SK-N-MC (cell line): ENCODE measurements at regions not wholly inside any gene's neighbourhood (a gene's known extent, or its start where the extent isn't known, plus 50 kb on each side); places are given as distances from the start of the nearest gene placed in this dataset.

ENCODE experiments used
- DNase-seq: peaks from one replicate; pipeline ENCODE4 v3.0.0-alpha.2; 2011; ENCODE audit warnings: low read depth, low spot score
- H3K27ac ChIP-seq: fragments of 200-600 bp; sonication (generic); 2 replicates; pipeline ENCODE4 v1.5.1; 2016; ENCODE audit warnings: mixed run types
- H3K36me3 ChIP-seq: fragments of 200-600 bp; sonication (generic); 2 replicates; pipeline ENCODE4 v1.6.1; 2017; ENCODE audit warnings: antibody characterized with exemption, low read length, mixed read lengths; ENCODE audit not compliant: insufficient read depth
- H3K4me3 ChIP-seq: fragments of 200-600 bp; sonication (generic); 2 replicates; pipeline ENCODE4 v1.5.1; 2016
- H3K9ac ChIP-seq: fragments of 200-600 bp; sonication (generic); 2 replicates; pipeline ENCODE4 v1.8.0; 2017; ENCODE audit warnings: mixed run types, mixed read lengths; ENCODE audit not compliant: insufficient read length
- H3K9me3 ChIP-seq: fragments of 200-600 bp; sonication (generic); 2 replicates; pipeline ENCODE4 v1.6.1; 2017; ENCODE audit warnings: low read depth, mild to moderate bottlenecking, antibody characterized with exemption, low read length, moderate library complexity, mixed read lengths
- EZH2 ChIP-seq: fragments of 200-600 bp; sonication (generic); IDR thresholded peaks from one replicate; pipeline ENCODE4 v1.6.1; 2017; ENCODE audit warnings: antibody characterized with exemption
- FOXP2 ChIP-seq: optimal IDR thresholded peaks from 2 replicates; pipeline ENCODE3; 2011; ENCODE audit warnings: mild to moderate bottlenecking, moderate library complexity; ENCODE audit not compliant: insufficient read depth; ENCODE audit errors: extremely low read length, control extremely low read depth
- POLR2AphosphoS5 ChIP-seq: IDR thresholded peaks from 2 replicates; pipeline ENCODE4 v1.6.1; 2012; ENCODE audit warnings: mild to moderate bottlenecking, low read depth, low read length, borderline replicate concordance

DNA sequence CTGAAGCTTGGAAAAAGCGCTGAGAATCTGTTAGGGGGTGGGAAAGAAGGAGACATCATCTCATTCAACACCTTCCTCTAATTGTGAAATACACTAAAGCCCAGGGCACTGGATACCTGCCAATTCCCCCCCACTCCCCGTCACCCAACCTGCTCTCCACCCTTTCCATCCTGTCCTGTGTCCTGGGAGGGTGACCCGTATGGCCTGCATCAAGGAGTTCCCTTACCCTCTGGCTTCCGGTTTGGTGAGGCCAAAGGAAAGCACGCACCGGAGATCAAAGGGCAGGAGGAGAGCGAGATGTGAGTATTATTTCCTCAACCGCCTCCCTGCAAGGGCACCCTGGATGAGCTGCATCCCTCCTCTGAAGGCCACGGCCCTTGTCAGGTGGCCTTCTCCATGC, 65.0 kb upstream of the PTPRJ start:
- H3K27ac ChIP-seq, result no peak overlapping the region
- TF ChIP-seq FOXP2 (no peak), POLR2AphosphoS5 (no peak), EZH2 (no peak)
- DNase-seq, result no peak
- H3K9me3 ChIP-seq, result no peaks in the 10 kb centered on the region
- H3K36me3 ChIP-seq, result no peaks in the 10 kb centered on the region
- no peak overlapping the region for H3K9ac ChIP-seq
- no peak overlapping the region for H3K4me3 ChIP-seq

DNA sequence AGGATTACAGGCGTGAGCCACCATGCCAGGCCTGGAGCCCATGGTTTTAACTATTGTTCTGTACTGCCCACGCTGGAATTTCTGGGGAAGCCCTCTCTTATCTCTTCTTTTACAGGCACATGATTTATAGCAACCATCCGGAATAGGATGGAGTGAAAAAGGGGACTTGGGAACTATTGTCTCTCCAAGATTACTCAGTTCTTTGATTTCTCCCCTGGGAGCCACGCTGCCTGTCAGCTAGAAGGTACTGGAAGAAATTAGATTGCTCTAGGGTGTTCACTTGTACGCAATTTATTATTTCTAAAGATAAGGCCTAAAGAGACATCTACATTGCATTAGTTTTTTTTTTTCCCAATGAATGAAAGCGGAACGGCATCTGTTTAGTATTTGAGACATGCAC, 65.6 kb upstream of the PTPRJ start:
- Histone ChIP-seq H3K9me3 (no peaks in the 10 kb centered on the region), H3K4me3 (no peak overlapping the region), H3K9ac (no peak overlapping the region), H3K27ac (no peak overlapping the region), H3K36me3 (no peaks in the 10 kb centered on the region)
- TF ChIP-seq EZH2 (no peak), FOXP2 (no peak), POLR2AphosphoS5 (no peak)
- DNase-seq, result peak; percentile 32

GRCh38 chr11:47913529-47914244, 65.5 kb upstream of the NUP160 start:
- no peak for TF ChIP-seq FOXP2
- no peak for DNase-seq
- no peaks in the 10 kb centered on the region for H3K9me3 ChIP-seq
- H3K36me3 ChIP-seq, result no peaks in the 10 kb centered on the region
- H3K27ac ChIP-seq, result no peak overlapping the region
- no peak overlapping the region for H3K9ac ChIP-seq
- H3K4me3 ChIP-seq, result no peak overlapping the region

DNA sequence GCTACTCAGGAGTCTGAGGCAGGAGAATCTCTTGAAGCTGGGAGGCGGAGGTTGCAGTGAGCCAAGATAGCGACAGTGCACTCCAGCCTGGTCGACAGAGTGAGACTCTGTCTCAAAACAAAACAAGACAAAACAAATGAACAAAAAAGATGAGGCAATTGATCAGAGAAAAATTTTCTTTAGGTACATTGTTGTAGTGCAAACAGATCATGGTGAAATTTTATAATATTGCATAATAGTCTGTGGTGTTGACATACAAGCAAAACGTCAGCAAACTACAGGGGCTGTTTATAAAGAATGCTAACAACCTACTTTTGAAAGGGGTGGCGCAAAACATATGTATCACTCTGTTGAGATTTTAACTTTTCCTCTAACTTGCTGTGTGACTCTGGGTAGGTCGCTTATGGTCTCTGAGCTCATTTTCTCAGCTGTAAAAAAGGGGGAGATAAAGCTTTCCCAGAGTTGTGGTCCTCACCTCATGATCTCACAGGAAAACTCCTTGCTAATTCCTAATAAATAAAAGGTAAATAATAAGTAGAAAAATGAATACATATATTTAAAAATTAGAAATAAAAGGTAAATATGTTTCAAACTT, 64.8 kb upstream of the NUP160 start:
- H3K4me3 ChIP-seq, result no peak overlapping the region
- DNase-seq, result no peak
- no peaks in the 10 kb centered on the region for H3K9me3 ChIP-seq
- no peak overlapping the region for H3K9ac ChIP-seq
- no peak for TF ChIP-seq EZH2
- no peak for TF ChIP-seq POLR2AphosphoS5
- TF ChIP-seq FOXP2, result no peak
- H3K27ac ChIP-seq, result no peak overlapping the region
- H3K36me3 ChIP-seq, result no peaks in the 10 kb centered on the region

GRCh38 chr11:47911149-47911548, 63.0 kb upstream of the NUP160 start:
- H3K4me3 ChIP-seq, result no peak overlapping the region
- TF ChIP-seq POLR2AphosphoS5 (no peak), FOXP2 (no peak), EZH2 (no peak)
- H3K27ac ChIP-seq, result no peak overlapping the region
- H3K36me3 ChIP-seq, result no peaks in the 10 kb centered on the region
- DNase-seq, result no peak
- H3K9ac ChIP-seq, result no peak overlapping the region
- H3K9me3 ChIP-seq, result no peaks in the 10 kb centered on the region

DNA sequence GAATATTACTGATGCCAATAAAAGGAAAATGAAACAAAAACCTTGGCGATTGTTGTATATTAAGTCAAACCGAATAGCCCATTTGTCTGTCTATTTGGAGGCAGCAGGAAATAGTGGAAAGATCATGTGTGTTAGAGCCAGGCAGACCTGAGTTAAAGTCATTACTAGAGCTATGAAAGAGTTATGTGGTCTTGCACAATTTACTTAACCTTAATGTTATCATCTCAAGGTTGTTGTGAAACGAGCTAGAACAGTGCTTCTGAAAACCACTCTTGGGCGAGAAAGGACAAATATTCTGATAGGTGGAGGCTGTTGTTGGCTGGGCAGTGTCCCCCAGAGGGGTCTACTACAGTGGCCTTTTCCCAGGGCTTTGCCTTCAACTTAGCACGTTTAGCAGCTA, 60.0 kb upstream of the NUP160 start:
- DNase-seq, result no peak
- no peaks in the 10 kb centered on the region for H3K9me3 ChIP-seq
- H3K27ac ChIP-seq, result no peak overlapping the region
- H3K36me3 ChIP-seq, result no peaks in the 10 kb centered on the region
- H3K4me3 ChIP-seq, result no peak overlapping the region
- no peak overlapping the region for H3K9ac ChIP-seq
- TF ChIP-seq FOXP2 (no peak), POLR2AphosphoS5 (no peak), EZH2 (no peak)

- Histone ChIP-seq H3K9me3 (no peaks in the 10 kb centered on the region), H3K4me3 (no peak overlapping the region), H3K9ac (no peak overlapping the region), H3K27ac (no peak overlapping the region), H3K36me3 (no peaks in the 10 kb centered on the region)
- no peak for DNase-seq
- TF ChIP-seq EZH2 (no peak), POLR2AphosphoS5 (no peak), FOXP2 (no peak)
Observed at GRCh38 chr11:47907499-47907898, 59.3 kb upstream of the NUP160 start.

GRCh38 chr11:47906066-47906465, 57.9 kb upstream of the NUP160 start:
- TF ChIP-seq FOXP2 (no peak), EZH2 (no peak), POLR2AphosphoS5 (no peak)
- H3K9ac ChIP-seq, result no peak overlapping the region
- H3K36me3 ChIP-seq, result no peaks in the 10 kb centered on the region
- no peak overlapping the region for H3K4me3 ChIP-seq
- no peaks in the 10 kb centered on the region for H3K9me3 ChIP-seq
- DNase-seq, result no peak
- H3K27ac ChIP-seq, result no peak overlapping the region

DNA sequence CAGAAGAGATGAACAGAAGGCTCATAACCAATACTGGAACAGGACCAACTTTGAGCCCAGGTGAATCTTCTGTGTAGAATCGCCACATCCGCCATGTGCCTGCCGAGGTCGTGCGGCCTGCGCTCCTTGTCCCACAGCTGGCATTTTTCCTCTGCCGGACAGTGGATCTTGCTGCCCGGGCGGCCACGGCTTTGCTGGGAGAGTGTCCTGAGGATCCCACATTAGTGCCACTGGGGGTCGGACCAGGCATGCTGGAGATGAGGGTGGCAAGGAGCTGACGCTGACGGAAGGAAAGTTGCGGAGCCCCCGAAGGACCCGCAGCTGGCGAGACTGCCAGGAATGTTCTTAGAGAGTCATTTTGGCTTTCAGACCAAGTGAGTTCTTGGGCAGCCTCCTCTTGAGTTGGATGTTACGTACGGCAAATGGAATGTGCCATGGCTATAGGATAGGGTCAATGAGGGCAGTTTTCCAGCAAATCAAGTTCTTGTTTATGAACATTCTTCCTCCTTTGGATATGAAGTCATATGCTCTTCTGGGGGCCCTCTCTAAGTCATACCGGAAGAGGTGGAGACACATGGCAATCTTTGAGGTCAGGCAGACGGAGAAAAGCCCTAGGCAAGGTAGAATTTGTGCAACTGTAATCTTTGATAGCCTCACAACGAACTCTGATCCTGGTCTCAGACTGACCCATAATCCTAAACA, 57.4 kb upstream of the NUP160 start:
- TF ChIP-seq FOXP2, result no peak
- TF ChIP-seq POLR2AphosphoS5, result no peak
- TF ChIP-seq EZH2, result no peak
- no peak overlapping the region for H3K4me3 ChIP-seq
- H3K9ac ChIP-seq, result no peak overlapping the region

More for the DNA sequence above, 57.4 kb upstream of the NUP160 start:
- H3K9me3 ChIP-seq, result no peaks in the 10 kb centered on the region
- H3K36me3 ChIP-seq, result no peaks in the 10 kb centered on the region
- DNase-seq, result no peak
- no peak overlapping the region for H3K27ac ChIP-seq
